Upper lobe of left lung (tissue), 6 donors: ENCODE measurements at regions not wholly inside any gene's neighbourhood (a gene's known extent, or its start where the extent isn't known, plus 50 kb on each side); places are given as distances from the start of the nearest gene placed in this dataset.

ENCODE experiments used
- ATAC-seq, 2 donors: fragments of 200-7000 bp; cut with Tn5 transposase; one replicate each; pipeline ENCODE4 v1.9.1; 2022; ENCODE audit warnings: mild to moderate bottlenecking in 2 of 2, moderate library complexity in 2 of 2; ENCODE audit not compliant: low FRiP score in 2 of 2
- DNase-seq, 2 donors: peaks; one replicate each; pipeline ENCODE4 v3.0.0-alpha.2; 2019 to 2020
- H3K27ac ChIP-seq, 4 donors: fragments of 200-600 bp; sonication (generic); one replicate each; pipeline ENCODE4 v1.5.1; 2016 to 2019
- H3K27me3 ChIP-seq, 4 donors: fragments of 200-600 bp; sonication (generic); one replicate each; pipeline ENCODE4 v1.5.1; 2017 to 2019
- H3K36me3 ChIP-seq, 4 donors: fragments of 200-600 bp; sonication (generic); one replicate each; pipeline ENCODE4 v1.5.1; 2016 to 2019
- H3K4me1 ChIP-seq, 4 donors: fragments of 200-600 bp; sonication (generic); one replicate each; pipeline ENCODE4 v1.5.1; 2018 to 2019
- H3K4me3 ChIP-seq, 4 donors: fragments of 200-600 bp; sonication (generic); one replicate each; pipeline ENCODE4 v1.5.1; 2017 to 2019; ENCODE audit warnings: mild to moderate bottlenecking in 2 of 4, moderate library complexity in 1 of 4
- H3K9me3 ChIP-seq, 4 donors: fragments of 200-600 bp; sonication (generic); one replicate each; pipeline ENCODE4 v1.5.1; 2018 to 2019
- CTCF ChIP-seq, 6 experiments: fragments of 450-650 bp in 4 of 6; fragments of 200-600 bp in 2 of 6; sonication (generic) in 2 of 6; IDR thresholded peaks; one replicate each; pipeline ENCODE4 v1.5.1; 2016 to 2019; ENCODE audit warnings: antibody characterized with exemption in 6 of 6
- EP300 ChIP-seq, 4 donors: sonication (generic); formaldehyde crosslinking; IDR thresholded peaks; one replicate each; pipeline ENCODE4 v1.5.1; 2017; ENCODE audit warnings: antibody characterized with exemption in 4 of 4, control low read depth in 2 of 4
- POLR2A ChIP-seq, 4 donors: fragments of 450-650 bp; IDR thresholded peaks; one replicate each; pipeline ENCODE4 v1.5.1; 2016 to 2017; ENCODE audit warnings: antibody characterized with exemption in 4 of 4, mild to moderate bottlenecking in 2 of 4
- POLR2AphosphoS5 ChIP-seq, 2 donors: sonication (generic); formaldehyde crosslinking; IDR thresholded peaks; one replicate each; pipeline ENCODE4 v1.5.1; 2017; ENCODE audit warnings: antibody characterized with exemption in 2 of 2
- WGBS, 2 donors: methylation state at CpG; one replicate each; pipeline ENCODE4 v1.1.5; 2017 to 2018; 5-methylcytosine and 5-hydroxymethylcytosine counted together
- donor health status: DM: no; HTN: no; CAD: no; lungs with moderate emphysema.
- donor health status: DM: no; HTN: yes; CAD: no; lungs with severe emphysema.

- no peak for ATAC-seq
Measured at GRCh38 chr2:198488964-198489363, 684.6 kb downstream of the PLCL1 start.

GRCh38 chr2:198483051-198483450, 678.7 kb downstream of the PLCL1 start:
- TF ChIP-seq CTCF (IDR thresholded peaks at IDR 0.05) (no peak), POLR2AphosphoS5 (IDR thresholded peaks at IDR 0.05) (no peak), EP300 (IDR thresholded peaks at IDR 0.05) (no peak), POLR2A (IDR thresholded peaks at IDR 0.05) (no peak)
- no peak overlapping the region for H3K27ac ChIP-seq
- no peaks in the 10 kb centered on the region for H3K27me3 ChIP-seq
- H3K4me1 ChIP-seq: no peaks in the 10 kb centered on the region
- H3K36me3 ChIP-seq: no peaks in the 10 kb centered on the region
- 61 to 67% methylated on average over 2 of the region's 2 CpGs for WGBS, 2 donors
- no peak overlapping the region for H3K4me3 ChIP-seq
- no peaks in the 10 kb centered on the region for H3K9me3 ChIP-seq
- DNase-seq: no peak
- ATAC-seq: no peak

More at GRCh38 chr2:198488964-198489363, 684.6 kb downstream of the PLCL1 start:
- no peaks in the 10 kb centered on the region for H3K9me3 ChIP-seq
- no peaks in the 10 kb centered on the region for H3K36me3 ChIP-seq
- no peaks in the 10 kb centered on the region for H3K27me3 ChIP-seq
- H3K4me1 ChIP-seq: no peaks in the 10 kb centered on the region
- no peak overlapping the region for H3K4me3 ChIP-seq
- no peak for TF ChIP-seq POLR2AphosphoS5 (IDR thresholded peaks at IDR 0.05)
- no peak for TF ChIP-seq CTCF (IDR thresholded peaks at IDR 0.05)
- no peak for TF ChIP-seq POLR2A (IDR thresholded peaks at IDR 0.05)
- TF ChIP-seq EP300 (IDR thresholded peaks at IDR 0.05): no peak
- no peak for DNase-seq
- H3K27ac ChIP-seq: no peak overlapping the region

GRCh38 chr2:198479065-198479464, 674.7 kb downstream of the PLCL1 start:
- DNase-seq (no peak), ATAC-seq (no peak)
- Histone ChIP-seq H3K4me1 (no peaks in the 10 kb centered on the region), H3K36me3 (no peaks in the 10 kb centered on the region), H3K27ac (no peak overlapping the region), H3K4me3 (no peak overlapping the region), H3K9me3 (no peaks in the 10 kb centered on the region), H3K27me3 (no peaks in the 10 kb centered on the region)
- no peak for TF ChIP-seq EP300 (IDR thresholded peaks at IDR 0.05)
- no peak for TF ChIP-seq POLR2A (IDR thresholded peaks at IDR 0.05)
- no peak for TF ChIP-seq CTCF (IDR thresholded peaks at IDR 0.05)
- no peak for TF ChIP-seq POLR2AphosphoS5 (IDR thresholded peaks at IDR 0.05)
- 53 to 80% methylated on average over 2 of the region's 2 CpGs for WGBS, 2 donors

GRCh38 chr2:198478361-198478760, 674.0 kb downstream of the PLCL1 start:
- TF ChIP-seq POLR2AphosphoS5 (IDR thresholded peaks at IDR 0.05) (no peak), CTCF (IDR thresholded peaks at IDR 0.05) (no peak), POLR2A (IDR thresholded peaks at IDR 0.05) (no peak), EP300 (IDR thresholded peaks at IDR 0.05) (no peak)
- Histone ChIP-seq H3K36me3 (no peaks in the 10 kb centered on the region), H3K4me1 (no peaks in the 10 kb centered on the region), H3K27ac (no peak overlapping the region), H3K4me3 (no peak overlapping the region), H3K27me3 (no peaks in the 10 kb centered on the region), H3K9me3 (no peaks in the 10 kb centered on the region)
- ATAC-seq (no peak), DNase-seq (no peak)
- 79 to 86% methylated on average over 1 of the region's 1 CpG for WGBS, 2 donors

- DNase-seq (no peak), ATAC-seq (no peak)
- Histone ChIP-seq H3K9me3 (no peaks in the 10 kb centered on the region), H3K27ac (no peak overlapping the region), H3K36me3 (no peaks in the 10 kb centered on the region), H3K4me3 (no peak overlapping the region), H3K4me1 (no peaks in the 10 kb centered on the region), H3K27me3 (no peaks in the 10 kb centered on the region)
- WGBS, 2 donors: 14 to 21% methylated on average over 1 of the region's 1 CpG
- TF ChIP-seq POLR2A (IDR thresholded peaks at IDR 0.05) (no peak), POLR2AphosphoS5 (IDR thresholded peaks at IDR 0.05) (no peak), CTCF (IDR thresholded peaks at IDR 0.05) (no peak), EP300 (IDR thresholded peaks at IDR 0.05) (no peak)
Measured at GRCh38 chr2:198476007-198476406, 671.6 kb downstream of the PLCL1 start.
